H1 (cell line): ENCODE measurements at regions not wholly inside any gene's neighbourhood (a gene's known extent, or its start where the extent isn't known, plus 50 kb on each side); places are given as distances from the start of the nearest gene placed in this dataset.

Experiments
- CTBP2 ChIP-seq: IDR thresholded peaks from 2 replicates; pipeline ENCODE4 v1.7.0; 2011; ENCODE audit warnings: borderline replicate concordance, mild to moderate bottlenecking, moderate library complexity, mixed read lengths, low read length; ENCODE audit not compliant: insufficient read depth, insufficient read length

GRCh38 chr4:97300561-97300960 lies 842.7 kb downstream of the STPG2 start (continued):
- TF ChIP-seq CTBP2, result no peak
